ENCODE measurements at regions not wholly inside any gene's neighbourhood (a gene's known extent, or its start where the extent isn't known, plus 50 kb on each side); places are given as distances from the start of the nearest gene placed in this dataset.

- TF ChIP-seq ZNF384 (IDR thresholded peaks at IDR 0.05; ENCODE audit: borderline replicate concordance, low read depth, low read length), result no peak
- TF ChIP-seq CHD4 (IDR thresholded peaks at IDR 0.05), result no peak
- TF ChIP-seq CHD1 (IDR thresholded peaks at IDR 0.05; ENCODE audit: low read depth, low read length), result no peak
- no peak for TF ChIP-seq BCL3 (IDR thresholded peaks at IDR 0.05; ENCODE audit: borderline replicate concordance, insufficient read depth, low read depth, low read length, poor library complexity, severe bottlenecking)
Measured at GRCh38 chr4:103268746-103269145, 70.6 kb upstream of the CENPE start (continued).

- no peaks in the 10 kb centered on the region for H3K9me3 ChIP-seq (replicated peaks; ENCODE audit: control insufficient read depth, insufficient read depth, low read length)
- intact Hi-C loops (cut with micrococcal nuclease; ENCODE audit: unreplicated experiment) (no loop called here), in situ Hi-C loops (cut with MboI) (no loop called here)
- ChIA-PET POLR2A (no interaction called here), CTCF (no interaction called here), SMC1A (ENCODE audit: uncharacterized antibody, unreplicated experiment) (no interaction called here), RAD21 (ENCODE audit: unreplicated experiment) (no interaction called here)
- no peaks in the 10 kb centered on the region for H3K79me2 ChIP-seq (ENCODE audit: control insufficient read depth, insufficient read depth, low read length)
- H3K4me2 ChIP-seq (ENCODE audit: control insufficient read depth, insufficient read depth), result no peak overlapping the region
- H3K4me3 ChIP-seq, result no peak overlapping the region
- H3K36me3 ChIP-seq (ENCODE audit: control insufficient read depth in 2 of 2, insufficient read depth in 2 of 2, low read length in 1 of 2), result no peaks in the 10 kb centered on the region
- H3K27ac ChIP-seq (ENCODE audit: control insufficient read depth, insufficient read depth), result no peak overlapping the region
- no peak for ATAC-seq
- H2AFZ ChIP-seq (ENCODE audit: control insufficient read depth, low read depth, low read length), result no peak overlapping the region
- no peaks in the 10 kb centered on the region for H4K20me1 ChIP-seq (ENCODE audit: control insufficient read depth, insufficient read depth)
- no peaks in the 10 kb centered on the region for H3K27me3 ChIP-seq (replicated peaks in 1 of 2; ENCODE audit: control insufficient read depth in 2 of 2, insufficient read depth in 2 of 2, low read length in 1 of 2)
- no TSS peak for BruUV-seq (replicated peaks)
- DNase-seq (ENCODE audit: low read depth, low spot score), result no peak
- FAIRE-seq, result no peak
- H3K4me1 ChIP-seq (ENCODE audit: control insufficient read depth, insufficient read depth, low read length), result no peaks in the 10 kb centered on the region
- 0% methylated on average over 1 of the region's 1 CpG for WGBS (ENCODE audit: insufficient coverage, insufficient replicate concordance, low lambda C conversion rate, missing lambda C conversion rate)
- H3K9ac ChIP-seq (ENCODE audit: control insufficient read depth, insufficient read depth, low read length), result no peak overlapping the region
- no peak for TF ChIP-seq STAT1 (conservative IDR thresholded peaks at IDR 0.05)
- TF ChIP-seq USF1 (IDR thresholded peaks at IDR 0.05; ENCODE audit: borderline replicate concordance, extremely low read length, insufficient read depth, low read depth, low read length), result no peak
- TF ChIP-seq SIN3A (IDR thresholded peaks at IDR 0.05; ENCODE audit: low read depth, low read length), result no peak
- TF ChIP-seq NBN (IDR thresholded peaks at IDR 0.05), result no peak
- no peak for TF ChIP-seq E2F4 (IDR thresholded peaks at IDR 0.05; ENCODE audit: low read depth, low read length)
- no peak for TF ChIP-seq SP1 (IDR thresholded peaks at IDR 0.05; ENCODE audit: low read depth, low read length)
- TF ChIP-seq SMAD1 (IDR thresholded peaks at IDR 0.05; ENCODE audit: low read depth, partially characterized antibody), result no peak
- no peak for TF ChIP-seq IRF3 (IDR thresholded peaks at IDR 0.05)
- no peak for TF ChIP-seq NFYA (IDR thresholded peaks at IDR 0.05; ENCODE audit: borderline replicate concordance, low read depth, low read length)
- no peak for TF ChIP-seq BRCA1 (IDR thresholded peaks at IDR 0.05; ENCODE audit: low read depth, low read length)
- no peak for TF ChIP-seq RB1 (IDR thresholded peaks at IDR 0.05; ENCODE audit: borderline replicate concordance)
- no peak for TF ChIP-seq CEBPZ (IDR thresholded peaks at IDR 0.05; ENCODE audit: low read depth, low read length)
Measured at GRCh38 chr4:103264905-103265304, 66.8 kb upstream of the CENPE start.

Measured in GM12878 (cell line).